ENCODE measurements at regions not wholly inside any gene's neighbourhood (a gene's known extent, or its start where the extent isn't known, plus 50 kb on each side); places are given as distances from the start of the nearest gene placed in this dataset.
"Not testable (repeated sequence)": the region's sequence is repeated elsewhere in the genome, so short reads cannot be mapped to it uniquely, and the experiment has no call there.

GRCh38 chr11:54979375-54979774, 272.7 kb downstream of the OR4A5 start:
- Histone ChIP-seq H3K27me3 (no peaks in the 10 kb centered on the region), H3K4me1 (no peaks in the 10 kb centered on the region), H3K4me3 (no peak overlapping the region), H3K36me3 (no peaks in the 10 kb centered on the region), H3K9me3 (peaks cover 0 to 97% (median 89%) of the 10 kb centered on the region in 4 donors), H3K27ac (replicated peaks in 1 of 4) (no peak overlapping the region)
- intact Hi-C loops (cut with DNase I): no loop called here
- DNase-seq (ENCODE audit: extremely low spot score): no peak
- TF ChIP-seq POLR2AphosphoS5 (IDR thresholded peaks at IDR 0.05): no peak
- 34% methylated on average over 2 of the region's 2 CpGs for WGBS

- no peak overlapping the region for H3K4me3 ChIP-seq
- no peaks in the 10 kb centered on the region for H3K4me1 ChIP-seq
- no peak for DNase-seq (ENCODE audit: extremely low spot score)
- no peak overlapping the region for H3K27ac ChIP-seq (replicated peaks in 1 of 4)
- no peak for TF ChIP-seq CTCF (IDR thresholded peaks at IDR 0.05)
- TF ChIP-seq EP300 (IDR thresholded peaks at IDR 0.05): no peak
- no peak for TF ChIP-seq POLR2A (IDR thresholded peaks at IDR 0.05; ENCODE audit: low read depth)
- TF ChIP-seq POLR2AphosphoS5 (IDR thresholded peaks at IDR 0.05): no peak
- intact Hi-C loops (cut with DNase I): no loop called here
- no peaks in the 10 kb centered on the region for H3K27me3 ChIP-seq
- H3K36me3 ChIP-seq: no peaks in the 10 kb centered on the region
- 100% methylated on average over 1 of the region's 1 CpG for WGBS
- peaks cover 0 to 78% (median 58%) of the 10 kb centered on the region in 4 donors for H3K9me3 ChIP-seq
These were observed 276.2 kb upstream of the TRIM48 start for GRCh38 chr11:54985731-54986130.

GRCh38 chr11:55028837-55029236, 233.1 kb upstream of the TRIM48 start:
- H3K27ac ChIP-seq (replicated peaks in 1 of 4); H3K4me1 ChIP-seq; H3K27me3 ChIP-seq; H3K36me3 ChIP-seq; intact Hi-C loops (cut with DNase I); H3K4me3 ChIP-seq; DNase-seq (ENCODE audit: extremely low spot score): not testable (repeated sequence)
- H3K9me3 ChIP-seq: peaks cover 0 to 92% (median 79%) of the 10 kb centered on the region in 4 donors
- 70% methylated on average over 2 of the region's 2 CpGs for WGBS

- Histone ChIP-seq H3K27ac (replicated peaks in 1 of 4) (no peak overlapping the region), H3K36me3 (no peaks in the 10 kb centered on the region), H3K27me3 (no peaks in the 10 kb centered on the region), H3K4me1 (no peaks in the 10 kb centered on the region), H3K9me3 (peaks cover 0 to 99% (median 88%) of the 10 kb centered on the region in 4 donors), H3K4me3 (no peak overlapping the region)
- intact Hi-C loops (cut with DNase I): no loop called here
- no peak for TF ChIP-seq POLR2AphosphoS5 (IDR thresholded peaks at IDR 0.05)
- no peak for DNase-seq (ENCODE audit: extremely low spot score)
These were observed 207.2 kb upstream of the TRIM48 start for GRCh38 chr11:55054723-55055122.

GRCh38 chr11:55084588-55084987, 177.4 kb upstream of the TRIM48 start:
- not testable (repeated sequence) for H3K27me3 ChIP-seq; H3K4me3 ChIP-seq; DNase-seq (ENCODE audit: extremely low spot score); H3K27ac ChIP-seq (replicated peaks in 1 of 4); H3K36me3 ChIP-seq; H3K4me1 ChIP-seq
- peaks cover 0 to 51% (median 40%) of the 10 kb centered on the region in 4 donors for H3K9me3 ChIP-seq
- intact Hi-C loops (cut with DNase I): loop anchor here (10.0 kb wide), 1 partner anchor 50 kb away; no protein-coding TSS in a partner anchor
- WGBS: 81% methylated on average over 8 of the region's 9 CpGs

- Histone ChIP-seq H3K4me1 (no peaks in the 10 kb centered on the region), H3K27ac (replicated peaks in 1 of 4) (no peak overlapping the region), H3K36me3 (no peaks in the 10 kb centered on the region), H3K4me3 (no peak overlapping the region), H3K27me3 (no peaks in the 10 kb centered on the region), H3K9me3 (peaks cover 0 to 66% (median 47%) of the 10 kb centered on the region in 4 donors)
- intact Hi-C loops (cut with DNase I): no loop called here
- no peak for DNase-seq (ENCODE audit: extremely low spot score)
- TF ChIP-seq POLR2A (IDR thresholded peaks at IDR 0.05; ENCODE audit: low read depth) (no peak), EP300 (IDR thresholded peaks at IDR 0.05) (no peak), CTCF (IDR thresholded peaks at IDR 0.05) (no peak), POLR2AphosphoS5 (IDR thresholded peaks at IDR 0.05) (no peak)
- 60% methylated on average over 4 of the region's 4 CpGs for WGBS
These were observed 155.6 kb upstream of the TRIM48 start for GRCh38 chr11:55106391-55106790.
